ENCODE measurements at regions not wholly inside any gene's neighbourhood (a gene's known extent, or its start where the extent isn't known, plus 50 kb on each side); places are given as distances from the start of the nearest gene placed in this dataset.

GRCh38 chr1:13956393-13956792 lies 256.4 kb downstream of the PRDM2 start:
- Histone ChIP-seq H3K36me3 (ENCODE audit: control insufficient read depth in 5 of 5, insufficient read depth in 5 of 5, low read length in 5 of 5) (no peaks in the 10 kb centered on the region), H3K4me3 (ENCODE audit: low read depth in 1 of 5, low read length in 5 of 5) (no peak overlapping the region), H3K9ac (ENCODE audit: low read length in 5 of 5) (no peak overlapping the region), H3K4me1 (ENCODE audit: control insufficient read depth in 5 of 5, insufficient read depth in 5 of 5, low read length in 5 of 5) (no peaks in the 10 kb centered on the region), H3K9me3 (ENCODE audit: control insufficient read depth in 5 of 5, low read length in 5 of 5) (no peaks in the 10 kb centered on the region), H3K27ac (ENCODE audit: low read depth, low read length) (no peak overlapping the region), H3K27me3 (ENCODE audit: control insufficient read depth in 5 of 5, insufficient read depth in 4 of 5, low read length in 5 of 5) (peaks cover 0 to 10% (median 3%) of the 10 kb centered on the region in 5 donors)

GRCh38 chr1:13960375-13960987 lies 260.5 kb downstream of the PRDM2 start:
- H3K27me3 ChIP-seq (ENCODE audit: control insufficient read depth in 5 of 5, insufficient read depth in 4 of 5, low read length in 5 of 5): peaks cover 0 to 15% (median 7%) of the 10 kb centered on the region in 5 donors
- no peak overlapping the region for H3K9ac ChIP-seq (ENCODE audit: low read length in 5 of 5)
- no peak overlapping the region for H3K27ac ChIP-seq (ENCODE audit: low read depth, low read length)
- H3K4me1 ChIP-seq (ENCODE audit: control insufficient read depth in 5 of 5, insufficient read depth in 5 of 5, low read length in 5 of 5): no peaks in the 10 kb centered on the region
- H3K9me3 ChIP-seq (ENCODE audit: control insufficient read depth in 5 of 5, low read length in 5 of 5): no peaks in the 10 kb centered on the region
- H3K36me3 ChIP-seq (ENCODE audit: control insufficient read depth in 5 of 5, insufficient read depth in 5 of 5, low read length in 5 of 5): no peaks in the 10 kb centered on the region
- no peak overlapping the region for H3K4me3 ChIP-seq (ENCODE audit: low read depth in 1 of 5, low read length in 5 of 5)

GRCh38 chr1:13964768-13965167 lies 264.8 kb downstream of the PRDM2 start:
- no peak overlapping the region for H3K27ac ChIP-seq (ENCODE audit: low read depth, low read length)
- peaks cover 0 to 13% (median 0%) of the 10 kb centered on the region in 5 donors for H3K27me3 ChIP-seq (ENCODE audit: control insufficient read depth in 5 of 5, insufficient read depth in 4 of 5, low read length in 5 of 5)
- H3K9me3 ChIP-seq (ENCODE audit: control insufficient read depth in 5 of 5, low read length in 5 of 5): peaks cover 0 to 5% (median 4%) of the 10 kb centered on the region in 5 donors
- H3K4me1 ChIP-seq (ENCODE audit: control insufficient read depth in 5 of 5, insufficient read depth in 5 of 5, low read length in 5 of 5): peaks cover 0 to 2% (median 0%) of the 10 kb centered on the region in 5 donors
- H3K4me3 ChIP-seq (ENCODE audit: low read depth in 1 of 5, low read length in 5 of 5): no peak overlapping the region
- no peaks in the 10 kb centered on the region for H3K36me3 ChIP-seq (ENCODE audit: control insufficient read depth in 5 of 5, insufficient read depth in 5 of 5, low read length in 5 of 5)
- H3K9ac ChIP-seq (ENCODE audit: low read length in 5 of 5): no peak overlapping the region

- Histone ChIP-seq H3K36me3 (ENCODE audit: control insufficient read depth in 5 of 5, insufficient read depth in 5 of 5, low read length in 5 of 5) (no peaks in the 10 kb centered on the region), H3K27me3 (ENCODE audit: control insufficient read depth in 5 of 5, insufficient read depth in 4 of 5, low read length in 5 of 5) (peaks cover 0 to 13% (median 0%) of the 10 kb centered on the region in 5 donors), H3K4me3 (ENCODE audit: low read depth in 1 of 5, low read length in 5 of 5) (no peak overlapping the region), H3K4me1 (ENCODE audit: control insufficient read depth in 5 of 5, insufficient read depth in 5 of 5, low read length in 5 of 5) (peaks cover 0 to 2% (median 0%) of the 10 kb centered on the region in 5 donors), H3K27ac (ENCODE audit: low read depth, low read length) (no peak overlapping the region), H3K9ac (ENCODE audit: low read length in 5 of 5) (no peak overlapping the region), H3K9me3 (ENCODE audit: control insufficient read depth in 5 of 5, low read length in 5 of 5) (peaks cover 0 to 16% (median 8%) of the 10 kb centered on the region in 5 donors)
These were observed 265.9 kb downstream of the PRDM2 start for GRCh38 chr1:13965770-13966398.

- Histone ChIP-seq H3K4me3 (ENCODE audit: low read depth in 1 of 5, low read length in 5 of 5) (no peak overlapping the region), H3K27ac (ENCODE audit: low read depth, low read length) (no peak overlapping the region), H3K9ac (ENCODE audit: low read length in 5 of 5) (no peak overlapping the region), H3K36me3 (ENCODE audit: control insufficient read depth in 5 of 5, insufficient read depth in 5 of 5, low read length in 5 of 5) (no peaks in the 10 kb centered on the region), H3K9me3 (ENCODE audit: control insufficient read depth in 5 of 5, low read length in 5 of 5) (peaks cover 0 to 26% (median 18%) of the 10 kb centered on the region in 5 donors), H3K4me1 (ENCODE audit: control insufficient read depth in 5 of 5, insufficient read depth in 5 of 5, low read length in 5 of 5) (peaks cover 0 to 2% (median 0%) of the 10 kb centered on the region in 5 donors), H3K27me3 (ENCODE audit: control insufficient read depth in 5 of 5, insufficient read depth in 4 of 5, low read length in 5 of 5) (peaks cover 0 to 13% (median 0%) of the 10 kb centered on the region in 5 donors)
These were observed 267.7 kb downstream of the PRDM2 start for GRCh38 chr1:13967707-13968106.

- Histone ChIP-seq H3K9me3 (ENCODE audit: control insufficient read depth in 5 of 5, low read length in 5 of 5) (peaks cover 0 to 26% (median 18%) of the 10 kb centered on the region in 5 donors), H3K27me3 (ENCODE audit: control insufficient read depth in 5 of 5, insufficient read depth in 4 of 5, low read length in 5 of 5) (peaks cover 0 to 13% (median 0%) of the 10 kb centered on the region in 5 donors), H3K4me3 (ENCODE audit: low read depth in 1 of 5, low read length in 5 of 5) (no peak overlapping the region), H3K36me3 (ENCODE audit: control insufficient read depth in 5 of 5, insufficient read depth in 5 of 5, low read length in 5 of 5) (no peaks in the 10 kb centered on the region), H3K27ac (ENCODE audit: low read depth, low read length) (no peak overlapping the region), H3K9ac (ENCODE audit: low read length in 5 of 5) (no peak overlapping the region), H3K4me1 (ENCODE audit: control insufficient read depth in 5 of 5, insufficient read depth in 5 of 5, low read length in 5 of 5) (peaks cover 0 to 2% (median 0%) of the 10 kb centered on the region in 5 donors)
These were observed 268.4 kb downstream of the PRDM2 start for GRCh38 chr1:13968361-13968760.

- Histone ChIP-seq H3K9ac (ENCODE audit: low read length in 5 of 5) (no peak overlapping the region), H3K27me3 (ENCODE audit: control insufficient read depth in 5 of 5, insufficient read depth in 4 of 5, low read length in 5 of 5) (peaks cover 0 to 4% (median 0%) of the 10 kb centered on the region in 5 donors), H3K4me1 (ENCODE audit: control insufficient read depth in 5 of 5, insufficient read depth in 5 of 5, low read length in 5 of 5) (peaks cover 0 to under 1% (median 0%) of the 10 kb centered on the region in 5 donors), H3K4me3 (ENCODE audit: low read depth in 1 of 5, low read length in 5 of 5) (peak overlapping the region in 1 of 5 donors; percentile 12), H3K36me3 (ENCODE audit: control insufficient read depth in 5 of 5, insufficient read depth in 5 of 5, low read length in 5 of 5) (no peaks in the 10 kb centered on the region), H3K27ac (ENCODE audit: low read depth, low read length) (no peak overlapping the region), H3K9me3 (ENCODE audit: control insufficient read depth in 5 of 5, low read length in 5 of 5) (peaks cover 0 to 26% (median 18%) of the 10 kb centered on the region in 5 donors)
These were observed 270.8 kb downstream of the PRDM2 start for GRCh38 chr1:13970631-13971247.

- no peak overlapping the region for H3K4me3 ChIP-seq (ENCODE audit: low read depth in 1 of 5, low read length in 5 of 5)
- no peaks in the 10 kb centered on the region for H3K4me1 ChIP-seq (ENCODE audit: control insufficient read depth in 5 of 5, insufficient read depth in 5 of 5, low read length in 5 of 5)
- H3K27me3 ChIP-seq (ENCODE audit: control insufficient read depth in 5 of 5, insufficient read depth in 4 of 5, low read length in 5 of 5): no peaks in the 10 kb centered on the region
- H3K9me3 ChIP-seq (ENCODE audit: control insufficient read depth in 5 of 5, low read length in 5 of 5): peaks cover 0 to 6% (median 4%) of the 10 kb centered on the region in 5 donors
- no peaks in the 10 kb centered on the region for H3K36me3 ChIP-seq (ENCODE audit: control insufficient read depth in 5 of 5, insufficient read depth in 5 of 5, low read length in 5 of 5)
- H3K27ac ChIP-seq (ENCODE audit: low read depth, low read length): no peak overlapping the region
- H3K9ac ChIP-seq (ENCODE audit: low read length in 5 of 5): no peak overlapping the region
These were observed 276.5 kb downstream of the PRDM2 start for GRCh38 chr1:13976485-13976884.

- Histone ChIP-seq H3K27ac (ENCODE audit: low read depth, low read length) (no peak overlapping the region), H3K27me3 (ENCODE audit: control insufficient read depth in 5 of 5, insufficient read depth in 4 of 5, low read length in 5 of 5) (no peaks in the 10 kb centered on the region)
These were observed 281.2 kb downstream of the PRDM2 start for GRCh38 chr1:13981142-13981541.

GRCh38 chr1:13983393-13983792 lies 283.4 kb downstream of the PRDM2 start:
- Histone ChIP-seq H3K27me3 (ENCODE audit: control insufficient read depth in 5 of 5, insufficient read depth in 4 of 5, low read length in 5 of 5) (no peaks in the 10 kb centered on the region), H3K9me3 (ENCODE audit: control insufficient read depth in 5 of 5, low read length in 5 of 5) (peaks cover 0 to 4% (median 0%) of the 10 kb centered on the region in 5 donors), H3K27ac (ENCODE audit: low read depth, low read length) (no peak overlapping the region), H3K36me3 (ENCODE audit: control insufficient read depth in 5 of 5, insufficient read depth in 5 of 5, low read length in 5 of 5) (no peaks in the 10 kb centered on the region), H3K9ac (ENCODE audit: low read length in 5 of 5) (no peak overlapping the region), H3K4me3 (ENCODE audit: low read depth in 1 of 5, low read length in 5 of 5) (no peak overlapping the region), H3K4me1 (ENCODE audit: control insufficient read depth in 5 of 5, insufficient read depth in 5 of 5, low read length in 5 of 5) (no peaks in the 10 kb centered on the region)

More at GRCh38 chr1:13981142-13981541, 281.2 kb downstream of the PRDM2 start:
- Histone ChIP-seq H3K4me1 (ENCODE audit: control insufficient read depth in 5 of 5, insufficient read depth in 5 of 5, low read length in 5 of 5) (no peaks in the 10 kb centered on the region), H3K4me3 (ENCODE audit: low read depth in 1 of 5, low read length in 5 of 5) (no peak overlapping the region), H3K9ac (ENCODE audit: low read length in 5 of 5) (no peak overlapping the region), H3K9me3 (ENCODE audit: control insufficient read depth in 5 of 5, low read length in 5 of 5) (no peaks in the 10 kb centered on the region), H3K36me3 (ENCODE audit: control insufficient read depth in 5 of 5, insufficient read depth in 5 of 5, low read length in 5 of 5) (no peaks in the 10 kb centered on the region)
